T-cell (primary cell): ENCODE measurements at regions not wholly inside any gene's neighbourhood (a gene's known extent, or its start where the extent isn't known, plus 50 kb on each side); places are given as distances from the start of the nearest gene placed in this dataset.

Experiments used
- ATAC-seq, 4 experiments: fragments of 200-7000 bp in 3 of 4; fragments of 150-1000 bp in 1 of 4; cut with Tn5 transposase; replicated peaks in 1 of 4; 1 replicate in 3 of 4; 2 replicates in 1 of 4; pipeline ENCODE4 v1.10.0; 2021; ENCODE audit warnings: moderate library complexity in 3 of 4, mild to moderate bottlenecking in 2 of 4, moderate number of reproducible peaks in 1 of 4
- CTCF ChIA-PET, 2 donors: fragments of 300-600 bp; sonication (Branson Sonifier 250); formaldehyde crosslinking; loops; one replicate each; lab custom pipeline; 2022; ENCODE audit warnings: antibody characterized with exemption in 2 of 2; lab: Charles Lee
- POLR2A ChIA-PET, 2 donors: fragments of 300-600 bp; sonication (Branson Sonifier 250); formaldehyde crosslinking; loops; one replicate each; lab custom pipeline; 2022; ENCODE audit warnings: antibody characterized with exemption in 2 of 2; lab: Charles Lee
- DNase-seq, 35 experiments: peaks; one replicate each; pipeline versions ENCODE4 v3.0.0 to v3.0.0-alpha.2; 2013 to 2023
- H3K27ac ChIP-seq: one replicate; pipeline ENCODE4 v1.5.1; 2013; ENCODE audit warnings: low read length
- H3K27me3 ChIP-seq, 2 experiments: replicated peaks in 1 of 2; 1 replicate in 1 of 2; 2 replicates in 1 of 2; pipeline versions ENCODE4 v1.6.1 to v1.7.0; 2013; ENCODE audit warnings: low read length in 1 of 2, mixed read lengths in 1 of 2; ENCODE audit not compliant: control insufficient read depth in 2 of 2, insufficient read depth in 2 of 2; ENCODE audit errors: extremely low read depth in 1 of 2
- H3K36me3 ChIP-seq, 2 donors: 1 replicate in 1 of 2; 2 replicates in 1 of 2; pipeline versions ENCODE4 v1.6.1 to v1.7.0; 2013; ENCODE audit warnings: low read length in 1 of 2; ENCODE audit not compliant: control insufficient read depth in 2 of 2, insufficient read depth in 1 of 2; ENCODE audit errors: extremely low read depth in 1 of 2
- H3K4me1 ChIP-seq, 2 experiments: 1 replicate in 1 of 2; 2 replicates in 1 of 2; pipeline versions ENCODE4 v1.6.1 to v1.7.0; 2013; ENCODE audit warnings: low read length in 2 of 2, mixed read lengths in 1 of 2; ENCODE audit not compliant: insufficient read depth in 2 of 2, control insufficient read depth in 1 of 2; ENCODE audit errors: extremely low read depth in 1 of 2
- H3K4me3 ChIP-seq, 2 donors: 1 replicate in 1 of 2; 2 replicates in 1 of 2; pipeline versions ENCODE4 v1.5.1 to v1.7.0; 2013; ENCODE audit warnings: mild to moderate bottlenecking in 2 of 2, low read length in 1 of 2, moderate library complexity in 1 of 2; ENCODE audit not compliant: control insufficient read depth in 1 of 2; ENCODE audit errors: extremely low read depth in 1 of 2
- H3K9me3 ChIP-seq: 2 replicates; pipeline ENCODE4 v1.7.0; 2013
- H3K27ac Mint-ChIP-seq, 2 donors: one replicate each; pipeline ENCODE4 v1.8.0; 2020 to 2021; ENCODE audit warnings: mild to moderate bottlenecking in 2 of 2, mixed read lengths in 2 of 2
- H3K27me3 Mint-ChIP-seq, 2 donors: one replicate each; pipeline ENCODE4 v1.8.0; 2021 to 2022; ENCODE audit warnings: mixed read lengths in 2 of 2
- H3K36me3 Mint-ChIP-seq: one replicate; pipeline ENCODE4 v1.8.0; 2021; ENCODE audit warnings: mixed read lengths
- H3K4me1 Mint-ChIP-seq, 3 donors: one replicate each; pipeline ENCODE4 v1.8.0; 2020 to 2022; ENCODE audit warnings: mixed read lengths in 3 of 3, mild to moderate bottlenecking in 1 of 3
- H3K4me3 Mint-ChIP-seq, 3 donors: one replicate each; pipeline ENCODE4 v1.8.0; 2020 to 2022; ENCODE audit warnings: mild to moderate bottlenecking in 3 of 3, mixed read lengths in 3 of 3, moderate library complexity in 3 of 3
- H3K9me3 Mint-ChIP-seq, 3 donors: one replicate each; pipeline ENCODE4 v1.8.0; 2020 to 2022; ENCODE audit warnings: mixed read lengths in 3 of 3
- WGBS: methylation state at CpG from one replicate; pipeline ENCODE4 v1.1.5; 2013; ENCODE audit warnings: missing lambda C conversion rate; ENCODE audit not compliant: insufficient coverage; 5-methylcytosine and 5-hydroxymethylcytosine counted together

DNA sequence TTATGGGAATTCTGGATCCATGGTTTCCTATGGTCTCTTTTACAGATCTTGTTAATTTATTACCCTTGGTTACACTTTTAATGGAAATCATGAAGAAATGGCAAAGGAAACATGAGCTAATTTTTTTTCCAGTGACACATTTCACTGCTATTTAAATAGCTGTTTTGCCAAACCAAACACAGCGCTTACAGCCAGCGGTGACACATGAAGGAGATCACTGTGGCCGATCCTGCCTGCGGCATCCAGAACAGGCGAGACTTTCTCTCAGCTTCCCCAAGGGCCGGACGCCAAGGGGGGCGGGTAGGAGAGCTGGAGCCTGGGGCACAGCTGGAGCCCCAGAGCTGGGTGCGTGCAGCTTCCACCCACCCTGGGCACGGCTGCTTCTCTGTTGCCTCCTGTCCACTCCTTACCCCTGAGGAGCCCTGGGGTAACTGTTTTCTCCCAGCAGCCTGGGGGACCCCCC is 81.4 kb upstream of the PKDCC start:
- H3K36me3 ChIP-seq = no peaks in the 10 kb centered on the region
- ATAC-seq (no peak), DNase-seq (no peak)
- peaks cover 0 to 3% of the 10 kb centered on the region in 2 experiments for H3K27me3 ChIP-seq
- no peaks in the 10 kb centered on the region for H3K9me3 Mint-ChIP-seq
- ChIA-PET CTCF (no interaction called here), POLR2A (no interaction called here)
- H3K4me1 ChIP-seq = no peaks in the 10 kb centered on the region
- no peak overlapping the region for H3K27ac ChIP-seq
- H3K9me3 ChIP-seq = no peaks in the 10 kb centered on the region
- 90% methylated on average over 10 of the region's 10 CpGs for WGBS
- no peaks in the 10 kb centered on the region for H3K4me1 Mint-ChIP-seq
- H3K36me3 Mint-ChIP-seq = no peaks in the 10 kb centered on the region
- H3K4me3 ChIP-seq = no peak overlapping the region
- H3K27me3 Mint-ChIP-seq = peaks cover 6 to 12% of the 10 kb centered on the region in 2 donors
- no peak overlapping the region for H3K4me3 Mint-ChIP-seq
- H3K27ac Mint-ChIP-seq = no peak overlapping the region

GRCh38 chr2:41966920-41967319 is 80.9 kb upstream of the PKDCC start:
- no peaks in the 10 kb centered on the region for H3K4me1 ChIP-seq
- H3K27me3 ChIP-seq = peaks cover 0 to 6% of the 10 kb centered on the region in 2 experiments
- ATAC-seq (no peak), DNase-seq (no peak)
- H3K9me3 ChIP-seq = no peaks in the 10 kb centered on the region
- 94% methylated on average over 8 of the region's 8 CpGs for WGBS
- no peaks in the 10 kb centered on the region for H3K9me3 Mint-ChIP-seq
- H3K27me3 Mint-ChIP-seq = peaks cover 6 to 12% of the 10 kb centered on the region in 2 donors
- no peaks in the 10 kb centered on the region for H3K36me3 ChIP-seq
- no peak overlapping the region for H3K4me3 Mint-ChIP-seq
- H3K4me3 ChIP-seq = no peak overlapping the region
- POLR2A ChIA-PET = no interaction called here
- H3K27ac Mint-ChIP-seq = no peak overlapping the region
- H3K36me3 Mint-ChIP-seq = no peaks in the 10 kb centered on the region
- no peaks in the 10 kb centered on the region for H3K4me1 Mint-ChIP-seq
- CTCF ChIA-PET = no interaction called here
- no peak overlapping the region for H3K27ac ChIP-seq

- Mint-ChIP-seq H3K27ac (no peak overlapping the region), H3K9me3 (no peaks in the 10 kb centered on the region), H3K36me3 (no peaks in the 10 kb centered on the region), H3K4me1 (no peaks in the 10 kb centered on the region), H3K4me3 (no peak overlapping the region), H3K27me3 (peaks cover 4 to 12% of the 10 kb centered on the region in 2 donors)
- Histone ChIP-seq H3K9me3 (no peaks in the 10 kb centered on the region), H3K27ac (no peak overlapping the region), H3K4me3 (no peak overlapping the region), H3K4me1 (no peaks in the 10 kb centered on the region), H3K36me3 (no peaks in the 10 kb centered on the region), H3K27me3 (peaks cover 0 to 6% of the 10 kb centered on the region in 2 experiments)
- no peak for ATAC-seq
- POLR2A ChIA-PET = no interaction called here
- 72% methylated on average over 10 of the region's 13 CpGs for WGBS
- no peak for DNase-seq
- CTCF ChIA-PET = no interaction called here
Observed at GRCh38 chr2:41967476-41968181, 80.2 kb upstream of the PKDCC start.

GRCh38 chr2:41968182-41968578 is 79.6 kb upstream of the PKDCC start:
- DNase-seq (no peak), ATAC-seq (no peak)
- POLR2A ChIA-PET = no interaction called here
- Mint-ChIP-seq H3K9me3 (no peaks in the 10 kb centered on the region), H3K36me3 (no peaks in the 10 kb centered on the region), H3K27me3 (peaks cover 4 to 13% of the 10 kb centered on the region in 2 donors), H3K27ac (no peak overlapping the region), H3K4me1 (no peaks in the 10 kb centered on the region), H3K4me3 (no peak overlapping the region)
- CTCF ChIA-PET = no interaction called here
- WGBS = 93% methylated on average over 1 of the region's 2 CpGs
- no peaks in the 10 kb centered on the region for H3K36me3 ChIP-seq
- H3K9me3 ChIP-seq = no peaks in the 10 kb centered on the region
- H3K4me1 ChIP-seq = no peaks in the 10 kb centered on the region
- no peak overlapping the region for H3K27ac ChIP-seq
- no peak overlapping the region for H3K4me3 ChIP-seq
- H3K27me3 ChIP-seq = peaks cover 0 to 6% of the 10 kb centered on the region in 2 experiments

GRCh38 chr2:41970988-41971660 is 76.7 kb upstream of the PKDCC start:
- Mint-ChIP-seq H3K36me3 (no peaks in the 10 kb centered on the region), H3K27me3 (peaks cover 0 to 16% of the 10 kb centered on the region in 2 donors), H3K4me3 (no peak overlapping the region), H3K27ac (no peak overlapping the region), H3K9me3 (no peaks in the 10 kb centered on the region), H3K4me1 (no peaks in the 10 kb centered on the region)
- H3K4me3 ChIP-seq = no peak overlapping the region
- ChIA-PET POLR2A (no interaction called here), CTCF (no interaction called here)
- ATAC-seq = no peak
- no peak overlapping the region for H3K27ac ChIP-seq
- no peaks in the 10 kb centered on the region for H3K9me3 ChIP-seq
- H3K4me1 ChIP-seq = no peaks in the 10 kb centered on the region
- 90% methylated on average over 4 of the region's 8 CpGs for WGBS
- no peaks in the 10 kb centered on the region for H3K36me3 ChIP-seq
- peaks cover 0 to 13% of the 10 kb centered on the region in 2 experiments for H3K27me3 ChIP-seq
- no peak for DNase-seq

GRCh38 chr2:41972179-41972578 is 75.6 kb upstream of the PKDCC start:
- no peak overlapping the region for H3K4me3 ChIP-seq
- Mint-ChIP-seq H3K27me3 (peaks cover 0 to 16% of the 10 kb centered on the region in 2 donors), H3K9me3 (no peaks in the 10 kb centered on the region), H3K4me1 (no peaks in the 10 kb centered on the region), H3K36me3 (no peaks in the 10 kb centered on the region), H3K4me3 (no peak overlapping the region), H3K27ac (no peak overlapping the region)
- H3K27ac ChIP-seq = no peak overlapping the region
- no peaks in the 10 kb centered on the region for H3K36me3 ChIP-seq
- H3K9me3 ChIP-seq = no peaks in the 10 kb centered on the region
- ChIA-PET CTCF (no interaction called here), POLR2A (no interaction called here)
- WGBS = 83% methylated on average over 1 of the region's 2 CpGs
- DNase-seq = no peak
- ATAC-seq = no peak
- H3K27me3 ChIP-seq = peaks cover 0 to 13% of the 10 kb centered on the region in 2 experiments
- no peaks in the 10 kb centered on the region for H3K4me1 ChIP-seq
